Nephron progenitor cell (in vitro differentiated cells): ENCODE measurements at regions not wholly inside any gene's neighbourhood (a gene's known extent, or its start where the extent isn't known, plus 50 kb on each side); places are given as distances from the start of the nearest gene placed in this dataset.

ENCODE experiments used
- DNase-seq: peaks from one replicate; pipeline ENCODE4 v3.0.0; 2021
- H3K27ac Mint-ChIP-seq: 2 replicates; pipeline ENCODE4 v1.8.0; 2021; ENCODE audit warnings: mild to moderate bottlenecking, moderate library complexity, mixed read lengths
- H3K27me3 Mint-ChIP-seq: 2 replicates; pipeline ENCODE4 v1.8.0; 2021; ENCODE audit warnings: mild to moderate bottlenecking, low read depth, mixed read lengths; ENCODE audit not compliant: poor library complexity
- H3K36me3 Mint-ChIP-seq: 2 replicates; pipeline ENCODE4 v1.8.0; 2021; ENCODE audit warnings: low read depth, mixed read lengths
- H3K4me1 Mint-ChIP-seq: 2 replicates; pipeline ENCODE4 v1.8.0; 2021; ENCODE audit warnings: mixed read lengths
- H3K4me3 Mint-ChIP-seq: 2 replicates; pipeline ENCODE4 v1.8.0; 2021; ENCODE audit warnings: mild to moderate bottlenecking, moderate library complexity, mixed read lengths
- H3K9me3 Mint-ChIP-seq: 2 replicates; pipeline ENCODE4 v1.8.0; 2021; ENCODE audit warnings: mild to moderate bottlenecking, moderate library complexity, mixed read lengths
- TF ChIP-seq, protein P1 (sequence below): fragments of 200-600 bp; sonication (generic); IDR thresholded peaks from 2 replicates; pipeline ENCODE4 v1.5.0; 2021; ENCODE audit warnings: antibody characterized with exemption

DNA sequence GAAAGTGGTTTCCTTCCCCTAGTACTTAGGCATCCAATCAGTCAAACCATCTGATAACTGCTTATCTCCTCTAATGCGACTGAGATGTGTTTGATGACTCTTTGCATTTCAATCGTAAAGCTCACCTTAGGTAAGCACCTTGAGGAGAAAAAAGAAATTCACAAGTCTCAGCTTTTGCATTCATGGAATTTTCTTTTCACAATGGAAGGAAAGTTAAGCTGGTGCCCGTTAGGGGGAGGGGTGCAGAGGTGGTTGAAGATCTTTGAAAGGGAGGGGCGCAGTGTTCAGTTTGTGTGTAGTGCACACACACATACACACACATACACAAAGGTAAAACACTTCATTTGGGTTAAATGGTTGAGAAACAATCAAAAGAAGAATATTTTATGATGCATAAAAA lies 87.1 kb upstream of the SALL4 start:
- no peak overlapping the region for H3K4me3 Mint-ChIP-seq
- H3K27ac Mint-ChIP-seq: peak overlapping the region; percentile 15
- no peaks in the 10 kb centered on the region for H3K27me3 Mint-ChIP-seq
- TF ChIP-seq, protein P1, sequence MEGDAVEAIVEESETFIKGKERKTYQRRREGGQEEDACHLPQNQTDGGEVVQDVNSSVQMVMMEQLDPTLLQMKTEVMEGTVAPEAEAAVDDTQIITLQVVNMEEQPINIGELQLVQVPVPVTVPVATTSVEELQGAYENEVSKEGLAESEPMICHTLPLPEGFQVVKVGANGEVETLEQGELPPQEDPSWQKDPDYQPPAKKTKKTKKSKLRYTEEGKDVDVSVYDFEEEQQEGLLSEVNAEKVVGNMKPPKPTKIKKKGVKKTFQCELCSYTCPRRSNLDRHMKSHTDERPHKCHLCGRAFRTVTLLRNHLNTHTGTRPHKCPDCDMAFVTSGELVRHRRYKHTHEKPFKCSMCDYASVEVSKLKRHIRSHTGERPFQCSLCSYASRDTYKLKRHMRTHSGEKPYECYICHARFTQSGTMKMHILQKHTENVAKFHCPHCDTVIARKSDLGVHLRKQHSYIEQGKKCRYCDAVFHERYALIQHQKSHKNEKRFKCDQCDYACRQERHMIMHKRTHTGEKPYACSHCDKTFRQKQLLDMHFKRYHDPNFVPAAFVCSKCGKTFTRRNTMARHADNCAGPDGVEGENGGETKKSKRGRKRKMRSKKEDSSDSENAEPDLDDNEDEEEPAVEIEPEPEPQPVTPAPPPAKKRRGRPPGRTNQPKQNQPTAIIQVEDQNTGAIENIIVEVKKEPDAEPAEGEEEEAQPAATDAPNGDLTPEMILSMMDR: no peak
- DNase-seq: no peak
- peaks cover 35% of the 10 kb centered on the region for H3K4me1 Mint-ChIP-seq
- H3K36me3 Mint-ChIP-seq: no peaks in the 10 kb centered on the region
- no peaks in the 10 kb centered on the region for H3K9me3 Mint-ChIP-seq

DNA sequence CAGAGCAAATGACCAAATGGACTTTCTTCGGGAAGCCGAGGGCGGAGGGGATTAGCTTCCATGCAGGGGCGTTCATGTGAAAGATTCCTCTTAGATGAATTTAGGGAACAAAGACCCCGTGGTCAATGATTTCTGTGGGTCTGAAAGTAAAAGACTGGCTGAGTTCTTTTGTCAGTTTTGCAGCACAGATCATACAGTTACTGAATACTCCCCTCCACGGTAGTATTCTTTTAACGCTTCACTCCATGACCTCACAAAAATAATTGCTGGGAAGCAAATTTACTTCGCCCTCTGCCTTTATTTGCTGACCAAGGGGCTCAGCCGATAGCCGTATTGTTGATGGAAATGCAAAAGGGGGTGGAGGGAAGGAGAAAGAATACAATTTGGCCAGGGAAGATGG lies 86.0 kb upstream of the SALL4 start:
- Mint-ChIP-seq H3K4me3 (no peak overlapping the region), H3K27me3 (no peaks in the 10 kb centered on the region), H3K27ac (no peak overlapping the region), H3K36me3 (no peaks in the 10 kb centered on the region), H3K4me1 (peaks cover 23% of the 10 kb centered on the region), H3K9me3 (no peaks in the 10 kb centered on the region)
- TF ChIP-seq, protein P1: no peak
- DNase-seq: no peak

DNA sequence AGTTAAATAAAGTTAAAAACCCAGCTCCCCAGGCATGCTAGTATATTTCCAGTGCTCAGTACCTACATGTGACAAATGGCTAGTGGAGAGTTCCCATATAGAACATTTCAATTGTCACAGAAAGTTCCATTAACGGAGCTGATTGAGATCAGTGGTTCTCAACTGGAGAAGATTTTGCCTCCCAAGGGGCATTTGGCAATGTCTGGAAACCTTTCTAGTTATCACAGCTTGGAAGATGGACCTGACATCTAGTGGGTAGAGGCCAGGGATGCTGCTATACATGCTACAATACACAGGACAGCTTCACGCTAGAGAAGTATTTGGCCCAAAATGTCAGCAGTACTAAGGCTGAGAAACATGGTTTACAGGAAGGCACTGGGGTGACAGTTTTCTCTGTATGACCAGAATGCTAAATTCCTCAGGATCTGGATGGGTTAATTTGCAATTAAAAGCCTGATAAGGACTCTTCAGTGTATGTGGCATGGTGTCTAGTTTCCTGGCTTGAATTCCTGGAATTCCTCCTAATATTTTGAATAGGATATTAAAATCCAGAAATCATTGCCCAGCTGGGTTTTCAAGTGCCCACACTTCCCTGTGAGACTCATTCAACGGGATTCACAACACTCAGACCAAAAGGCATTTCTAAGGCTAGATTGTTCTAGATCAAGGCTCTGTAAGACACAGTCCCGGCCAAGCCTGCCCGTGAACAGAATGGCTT lies 84.7 kb upstream of the SALL4 start:
- Mint-ChIP-seq H3K36me3 (no peaks in the 10 kb centered on the region), H3K9me3 (no peaks in the 10 kb centered on the region), H3K27ac (no peak overlapping the region), H3K27me3 (no peaks in the 10 kb centered on the region), H3K4me1 (peaks cover 23% of the 10 kb centered on the region), H3K4me3 (no peak overlapping the region)
- TF ChIP-seq, protein P1: no peak
- no peak for DNase-seq

GRCh38 chr20:51886341-51886740 lies 84.0 kb upstream of the SALL4 start:
- Mint-ChIP-seq H3K27me3 (no peaks in the 10 kb centered on the region), H3K36me3 (no peaks in the 10 kb centered on the region), H3K4me1 (peaks cover 23% of the 10 kb centered on the region), H3K4me3 (no peak overlapping the region), H3K9me3 (no peaks in the 10 kb centered on the region), H3K27ac (no peak overlapping the region)
- DNase-seq: no peak
- TF ChIP-seq, protein P1: no peak

DNA sequence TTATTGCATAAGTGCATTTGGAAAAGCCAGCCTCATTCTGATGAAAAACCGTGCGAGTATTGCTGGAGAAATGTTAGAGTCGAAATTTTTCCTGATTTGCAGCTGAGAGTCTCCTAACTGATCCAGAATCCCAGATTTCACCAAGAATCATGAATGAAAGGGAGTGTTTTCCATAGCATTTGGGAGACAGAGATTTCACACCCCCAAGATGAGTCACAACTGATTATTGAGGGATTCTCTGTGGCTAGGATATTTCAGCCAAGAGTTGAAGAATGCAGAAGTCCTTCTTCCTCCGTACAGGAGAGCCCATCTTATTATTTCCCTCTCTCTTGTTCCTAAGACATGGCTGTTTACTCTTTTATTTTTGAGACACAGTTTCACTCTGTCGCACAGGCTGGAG lies 82.2 kb upstream of the SALL4 start:
- no peaks in the 10 kb centered on the region for H3K27me3 Mint-ChIP-seq

More for the DNA sequence above, 82.2 kb upstream of the SALL4 start:
- Mint-ChIP-seq H3K9me3 (no peaks in the 10 kb centered on the region), H3K36me3 (no peaks in the 10 kb centered on the region), H3K27ac (no peak overlapping the region), H3K4me1 (peaks cover 17% of the 10 kb centered on the region), H3K4me3 (no peak overlapping the region)
- DNase-seq: no peak
- TF ChIP-seq, protein P1: no peak
